GM18858 (cell line): ENCODE measurements at regions not wholly inside any gene's neighbourhood (a gene's known extent, or its start where the extent isn't known, plus 50 kb on each side); places are given as distances from the start of the nearest gene placed in this dataset.

ENCODE experiments used
- ATAC-seq: cut with Tn5 transposase; IDR thresholded peaks from one replicate; pipeline ENCODE4 v1.9.1; 2021; ENCODE audit not compliant: unreplicated experiment

DNA sequence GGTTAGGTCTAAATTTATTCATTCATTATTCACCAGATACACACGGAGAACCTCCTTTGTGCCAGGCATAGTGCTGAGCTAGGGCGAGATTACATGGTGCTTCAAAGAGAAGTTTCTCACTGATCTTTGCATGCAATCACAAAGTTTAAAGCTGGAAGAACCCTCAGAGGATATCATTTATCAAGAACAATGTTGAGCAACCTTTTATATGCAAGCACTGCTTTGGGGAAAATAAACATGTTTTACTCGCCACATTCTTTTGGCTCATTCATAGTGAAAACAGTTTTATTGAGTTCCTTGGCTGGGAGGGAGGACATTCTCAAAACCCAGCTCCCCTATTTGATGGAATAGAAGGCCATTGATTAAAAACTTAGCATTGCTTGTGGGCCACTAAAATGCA, 49.8 kb upstream of the XYLT1 start:
- ATAC-seq: no peak
